SK-N-SH treated with all-trans-retinoic acid at 6 μM for 48 hours (cell line): ENCODE measurements at regions not wholly inside any gene's neighbourhood (a gene's known extent, or its start where the extent isn't known, plus 50 kb on each side); places are given as distances from the start of the nearest gene placed in this dataset.

Source experiments
- ISL1 ChIP-seq: fragments of 250-450 bp; sonication (Bioruptor Pico); IDR thresholded peaks from 2 replicates; pipeline ENCODE4 v2.1.2; 2022; ENCODE audit warnings: mild to moderate bottlenecking, moderate library complexity
- OSR1 ChIP-seq: fragments of 250-450 bp; sonication (Bioruptor Pico); IDR thresholded peaks from 2 replicates; pipeline ENCODE4 v1.8.0; 2022; ENCODE audit warnings: moderate library complexity, mild to moderate bottlenecking, inconsistent platforms
- PPARA ChIP-seq: fragments of 250-450 bp; sonication (Bioruptor Pico); IDR thresholded peaks from 2 replicates; pipeline ENCODE4 v1.5.0; 2020; ENCODE audit warnings: mild to moderate bottlenecking, borderline replicate concordance
- RARB ChIP-seq: fragments of 250-450 bp; sonication (Bioruptor Pico); IDR thresholded peaks from 2 replicates; pipeline ENCODE4 v1.8.0; 2021; ENCODE audit warnings: mild to moderate bottlenecking, moderate library complexity
- ZFP3 ChIP-seq: fragments of 250-450 bp; sonication (Bioruptor Pico); IDR thresholded peaks from 2 replicates; pipeline ENCODE4 v1.5.0; 2020; ENCODE audit warnings: mild to moderate bottlenecking, moderate library complexity
- ZFP30 ChIP-seq: fragments of 450-650 bp; formaldehyde crosslinking; IDR thresholded peaks from 2 replicates; pipeline ENCODE4 v1.5.0; 2022; ENCODE audit warnings: mild to moderate bottlenecking, moderate library complexity
- ZNF565 ChIP-seq: fragments of 450-650 bp; formaldehyde crosslinking; conservative IDR thresholded peaks from 2 replicates; pipeline ENCODE4 v1.5.0; 2020; ENCODE audit warnings: low read depth, mild to moderate bottlenecking, moderate library complexity
- ZNF70 ChIP-seq: fragments of 450-650 bp; formaldehyde crosslinking; IDR thresholded peaks from 2 replicates; pipeline ENCODE4 v1.5.0; 2020; ENCODE audit warnings: mild to moderate bottlenecking, moderate library complexity
- ZNF8 ChIP-seq: fragments of 450-650 bp; formaldehyde crosslinking; IDR thresholded peaks from 2 replicates; pipeline ENCODE4 v1.5.0; 2020; ENCODE audit warnings: mild to moderate bottlenecking, moderate library complexity
- TF ChIP-seq, protein P1 (sequence below): fragments of 250-450 bp; sonication (Bioruptor Pico); IDR thresholded peaks from 2 replicates; pipeline ENCODE4 v1.8.0; 2020; ENCODE audit warnings: mild to moderate bottlenecking, moderate library complexity, borderline replicate concordance
- TF ChIP-seq, protein P2 (sequence below): fragments of 250-450 bp; sonication (Bioruptor Pico); IDR thresholded peaks from 2 replicates; pipeline ENCODE4 v1.5.0; 2020; ENCODE audit warnings: mild to moderate bottlenecking, moderate library complexity
- TF ChIP-seq, protein P3 (sequence below): fragments of 250-450 bp; sonication (Bioruptor Pico); IDR thresholded peaks from 2 replicates; pipeline ENCODE4 v1.5.1; 2020; ENCODE audit warnings: low read depth, mild to moderate bottlenecking, moderate library complexity

DNA sequence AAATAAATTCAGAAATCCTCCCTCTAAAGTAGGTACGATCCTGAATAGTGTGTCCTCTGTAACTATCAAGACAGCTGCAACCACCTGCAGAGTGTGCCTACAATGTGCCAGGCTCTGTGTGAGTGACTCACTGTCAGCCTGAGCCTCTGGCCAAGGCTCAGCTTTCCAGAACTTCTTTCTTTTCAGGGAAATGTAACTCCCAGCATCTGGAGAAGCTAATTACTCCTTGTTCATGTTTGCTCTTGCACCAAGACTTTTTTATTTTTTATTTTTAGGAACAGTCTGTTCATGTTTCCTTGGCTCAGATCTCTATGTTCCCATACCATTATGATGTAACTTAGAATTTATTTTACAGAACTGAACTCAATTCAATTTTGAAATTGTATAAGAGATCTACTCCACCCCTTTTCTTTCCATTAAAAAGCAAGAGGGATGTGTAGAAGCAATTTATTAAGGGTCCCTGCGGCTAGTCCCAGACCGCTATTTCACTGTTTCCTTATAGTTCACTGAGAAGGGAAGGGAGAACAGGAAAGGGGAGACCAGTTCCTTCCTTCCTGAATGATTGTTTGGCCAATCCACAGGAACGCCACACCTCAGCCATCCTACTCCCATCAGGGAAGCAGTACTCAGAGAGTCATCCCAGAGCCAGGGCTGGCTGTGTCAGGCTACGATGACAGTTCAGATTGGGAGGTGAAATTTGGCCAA, 112.4 kb upstream of the ZNF648 start:
- TF ChIP-seq ZFP30 = no peak
- TF ChIP-seq ZNF70 = no peak
- TF ChIP-seq, protein P1, sequence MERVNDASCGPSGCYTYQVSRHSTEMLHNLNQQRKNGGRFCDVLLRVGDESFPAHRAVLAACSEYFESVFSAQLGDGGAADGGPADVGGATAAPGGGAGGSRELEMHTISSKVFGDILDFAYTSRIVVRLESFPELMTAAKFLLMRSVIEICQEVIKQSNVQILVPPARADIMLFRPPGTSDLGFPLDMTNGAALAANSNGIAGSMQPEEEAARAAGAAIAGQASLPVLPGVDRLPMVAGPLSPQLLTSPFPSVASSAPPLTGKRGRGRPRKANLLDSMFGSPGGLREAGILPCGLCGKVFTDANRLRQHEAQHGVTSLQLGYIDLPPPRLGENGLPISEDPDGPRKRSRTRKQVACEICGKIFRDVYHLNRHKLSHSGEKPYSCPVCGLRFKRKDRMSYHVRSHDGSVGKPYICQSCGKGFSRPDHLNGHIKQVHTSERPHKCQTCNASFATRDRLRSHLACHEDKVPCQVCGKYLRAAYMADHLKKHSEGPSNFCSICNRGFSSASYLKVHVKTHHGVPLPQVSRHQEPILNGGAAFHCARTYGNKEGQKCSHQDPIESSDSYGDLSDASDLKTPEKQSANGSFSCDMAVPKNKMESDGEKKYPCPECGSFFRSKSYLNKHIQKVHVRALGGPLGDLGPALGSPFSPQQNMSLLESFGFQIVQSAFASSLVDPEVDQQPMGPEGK (CRISPR knock-in tag) = no peak
- TF ChIP-seq, protein P2, sequence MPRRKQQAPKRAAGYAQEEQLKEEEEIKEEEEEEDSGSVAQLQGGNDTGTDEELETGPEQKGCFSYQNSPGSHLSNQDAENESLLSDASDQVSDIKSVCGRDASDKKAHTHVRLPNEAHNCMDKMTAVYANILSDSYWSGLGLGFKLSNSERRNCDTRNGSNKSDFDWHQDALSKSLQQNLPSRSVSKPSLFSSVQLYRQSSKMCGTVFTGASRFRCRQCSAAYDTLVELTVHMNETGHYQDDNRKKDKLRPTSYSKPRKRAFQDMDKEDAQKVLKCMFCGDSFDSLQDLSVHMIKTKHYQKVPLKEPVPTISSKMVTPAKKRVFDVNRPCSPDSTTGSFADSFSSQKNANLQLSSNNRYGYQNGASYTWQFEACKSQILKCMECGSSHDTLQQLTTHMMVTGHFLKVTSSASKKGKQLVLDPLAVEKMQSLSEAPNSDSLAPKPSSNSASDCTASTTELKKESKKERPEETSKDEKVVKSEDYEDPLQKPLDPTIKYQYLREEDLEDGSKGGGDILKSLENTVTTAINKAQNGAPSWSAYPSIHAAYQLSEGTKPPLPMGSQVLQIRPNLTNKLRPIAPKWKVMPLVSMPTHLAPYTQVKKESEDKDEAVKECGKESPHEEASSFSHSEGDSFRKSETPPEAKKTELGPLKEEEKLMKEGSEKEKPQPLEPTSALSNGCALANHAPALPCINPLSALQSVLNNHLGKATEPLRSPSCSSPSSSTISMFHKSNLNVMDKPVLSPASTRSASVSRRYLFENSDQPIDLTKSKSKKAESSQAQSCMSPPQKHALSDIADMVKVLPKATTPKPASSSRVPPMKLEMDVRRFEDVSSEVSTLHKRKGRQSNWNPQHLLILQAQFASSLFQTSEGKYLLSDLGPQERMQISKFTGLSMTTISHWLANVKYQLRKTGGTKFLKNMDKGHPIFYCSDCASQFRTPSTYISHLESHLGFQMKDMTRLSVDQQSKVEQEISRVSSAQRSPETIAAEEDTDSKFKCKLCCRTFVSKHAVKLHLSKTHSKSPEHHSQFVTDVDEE (CRISPR knock-in tag) = no peak
- TF ChIP-seq RARB = no peak
- no peak for TF ChIP-seq ZNF565 (CRISPR knock-in tag)
- TF ChIP-seq ZFP3 = no peak
- no peak for TF ChIP-seq ZNF8
- TF ChIP-seq, protein P3, sequence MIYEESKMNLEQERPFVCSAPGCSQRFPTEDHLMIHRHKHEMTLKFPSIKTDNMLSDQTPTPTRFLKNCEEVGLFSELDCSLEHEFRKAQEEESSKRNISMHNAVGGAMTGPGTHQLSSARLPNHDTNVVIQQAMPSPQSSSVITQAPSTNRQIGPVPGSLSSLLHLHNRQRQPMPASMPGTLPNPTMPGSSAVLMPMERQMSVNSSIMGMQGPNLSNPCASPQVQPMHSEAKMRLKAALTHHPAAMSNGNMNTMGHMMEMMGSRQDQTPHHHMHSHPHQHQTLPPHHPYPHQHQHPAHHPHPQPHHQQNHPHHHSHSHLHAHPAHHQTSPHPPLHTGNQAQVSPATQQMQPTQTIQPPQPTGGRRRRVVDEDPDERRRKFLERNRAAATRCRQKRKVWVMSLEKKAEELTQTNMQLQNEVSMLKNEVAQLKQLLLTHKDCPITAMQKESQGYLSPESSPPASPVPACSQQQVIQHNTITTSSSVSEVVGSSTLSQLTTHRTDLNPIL = no peak
- no peak for TF ChIP-seq OSR1 (CRISPR knock-in tag)
- no peak for TF ChIP-seq PPARA
- no peak for TF ChIP-seq ISL1 (CRISPR knock-in tag)
